Ascending aorta (tissue), 2 donors: ENCODE measurements at regions not wholly inside any gene's neighbourhood (a gene's known extent, or its start where the extent isn't known, plus 50 kb on each side); places are given as distances from the start of the nearest gene placed in this dataset.

Experiments used
- DNase-seq, 2 donors: peaks; one replicate each; pipeline ENCODE4 v3.0.0-alpha.2; 2019; ENCODE audit warnings: low spot score in 2 of 2
- H3K27ac ChIP-seq, 2 donors: fragments of 200-600 bp; sonication (generic); one replicate each; pipeline ENCODE4 v1.5.1; 2016 to 2017; ENCODE audit warnings: mild to moderate bottlenecking in 1 of 2
- H3K27me3 ChIP-seq: fragments of 200-600 bp; sonication (generic); one replicate; pipeline ENCODE4 v1.5.1; 2017
- H3K36me3 ChIP-seq, 2 donors: fragments of 200-600 bp; sonication (generic); one replicate each; pipeline ENCODE4 v1.5.1; 2016
- H3K4me1 ChIP-seq, 2 donors: fragments of 200-600 bp; sonication (generic); one replicate each; pipeline ENCODE4 v1.5.1; 2016 to 2017; ENCODE audit warnings: mild to moderate bottlenecking in 1 of 2
- H3K4me3 ChIP-seq, 2 donors: fragments of 200-600 bp; sonication (generic); one replicate each; pipeline ENCODE4 v1.5.1; 2016 to 2017; ENCODE audit warnings: mild to moderate bottlenecking in 1 of 2
- H3K9me3 ChIP-seq, 2 donors: fragments of 200-600 bp; sonication (generic); one replicate each; pipeline ENCODE4 v1.5.1; 2016
- CTCF ChIP-seq, 3 experiments: fragments of 200-600 bp in 2 of 3; fragments of 450-650 bp in 1 of 3; sonication (generic) in 2 of 3; IDR thresholded peaks; one replicate each; pipeline ENCODE4 v1.5.1; 2016 to 2019; ENCODE audit warnings: antibody characterized with exemption in 3 of 3, mild to moderate bottlenecking in 1 of 3, moderate library complexity in 1 of 3
- intact Hi-C: fragments of 100-400 bp; cut with DNase I; formaldehyde crosslinking; loops from one replicate; pipeline ENCODE4 v1.15.1; 2023

- peaks cover 0 to 14% of the 10 kb centered on the region in 2 donors for H3K4me1 ChIP-seq
- no peak for TF ChIP-seq CTCF (IDR thresholded peaks at IDR 0.05)
- H3K9me3 ChIP-seq = no peaks in the 10 kb centered on the region
- H3K4me3 ChIP-seq = no peak overlapping the region
- H3K27me3 ChIP-seq = no peaks in the 10 kb centered on the region
- intact Hi-C loops = no loop called here
- H3K27ac ChIP-seq = no peak overlapping the region
- H3K36me3 ChIP-seq = no peaks in the 10 kb centered on the region
- DNase-seq = no peak
Measured at GRCh38 chr7:42621543-42622219, 290.2 kb downstream of the C7orf25 start.

- no peak overlapping the region for H3K4me3 ChIP-seq
- no peaks in the 10 kb centered on the region for H3K36me3 ChIP-seq
- H3K27ac ChIP-seq = no peak overlapping the region
- no peaks in the 10 kb centered on the region for H3K9me3 ChIP-seq
- no peaks in the 10 kb centered on the region for H3K27me3 ChIP-seq
- TF ChIP-seq CTCF (IDR thresholded peaks at IDR 0.05) = no peak
- H3K4me1 ChIP-seq = peaks cover 0 to 9% of the 10 kb centered on the region in 2 donors
- intact Hi-C loops = no loop called here
- DNase-seq = no peak
Measured at GRCh38 chr7:42618651-42619360, 293.1 kb downstream of the C7orf25 start.

- peaks cover 0 to 9% of the 10 kb centered on the region in 2 donors for H3K4me1 ChIP-seq
Measured at GRCh38 chr7:42617806-42618457, 293.9 kb downstream of the C7orf25 start.

GRCh38 chr7:42617071-42617765 lies 294.7 kb downstream of the C7orf25 start:
- DNase-seq = no peak
- peaks cover 0 to 9% of the 10 kb centered on the region in 2 donors for H3K4me1 ChIP-seq
- intact Hi-C loops = no loop called here
- H3K27me3 ChIP-seq = no peaks in the 10 kb centered on the region
- H3K36me3 ChIP-seq = no peaks in the 10 kb centered on the region
- TF ChIP-seq CTCF (IDR thresholded peaks at IDR 0.05) = no peak
- H3K27ac ChIP-seq = no peak overlapping the region
- no peak overlapping the region for H3K4me3 ChIP-seq
- H3K9me3 ChIP-seq = no peaks in the 10 kb centered on the region

More at GRCh38 chr7:42617806-42618457, 293.9 kb downstream of the C7orf25 start:
- no peak for TF ChIP-seq CTCF (IDR thresholded peaks at IDR 0.05)
- intact Hi-C loops = no loop called here
- H3K36me3 ChIP-seq = no peaks in the 10 kb centered on the region
- no peaks in the 10 kb centered on the region for H3K27me3 ChIP-seq
- no peak overlapping the region for H3K27ac ChIP-seq
- H3K9me3 ChIP-seq = no peaks in the 10 kb centered on the region
- no peak for DNase-seq
- no peak overlapping the region for H3K4me3 ChIP-seq

DNA sequence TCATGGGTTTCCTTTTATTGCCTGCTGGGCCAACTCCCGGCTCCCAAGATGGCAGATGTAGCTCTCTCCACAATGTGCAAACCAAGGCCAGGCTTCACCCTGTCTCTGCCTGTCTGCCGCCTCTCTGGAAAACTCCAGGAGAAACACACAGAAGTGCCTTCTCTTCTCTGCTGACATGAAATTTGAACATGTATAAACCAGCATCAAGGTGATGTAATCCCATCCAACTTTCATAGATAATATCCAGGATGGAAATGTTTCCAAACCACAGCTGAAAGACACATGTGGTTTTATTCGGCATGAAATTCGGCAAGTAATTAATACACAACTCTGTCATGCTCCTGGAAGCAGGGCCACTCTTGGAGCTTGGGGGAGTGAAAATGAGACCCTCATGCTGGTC lies 297.2 kb downstream of the C7orf25 start:
- no peaks in the 10 kb centered on the region for H3K27me3 ChIP-seq
- H3K9me3 ChIP-seq = no peaks in the 10 kb centered on the region
- no peaks in the 10 kb centered on the region for H3K36me3 ChIP-seq
- DNase-seq = no peak
- no peak overlapping the region for H3K4me3 ChIP-seq
- intact Hi-C loops = no loop called here
- H3K4me1 ChIP-seq = peaks cover 0 to 9% of the 10 kb centered on the region in 2 donors
- no peak for TF ChIP-seq CTCF (IDR thresholded peaks at IDR 0.05)
- no peak overlapping the region for H3K27ac ChIP-seq
